ENCODE measurements at regions not wholly inside any gene's neighbourhood (a gene's known extent, or its start where the extent isn't known, plus 50 kb on each side); places are given as distances from the start of the nearest gene placed in this dataset.

DNA sequence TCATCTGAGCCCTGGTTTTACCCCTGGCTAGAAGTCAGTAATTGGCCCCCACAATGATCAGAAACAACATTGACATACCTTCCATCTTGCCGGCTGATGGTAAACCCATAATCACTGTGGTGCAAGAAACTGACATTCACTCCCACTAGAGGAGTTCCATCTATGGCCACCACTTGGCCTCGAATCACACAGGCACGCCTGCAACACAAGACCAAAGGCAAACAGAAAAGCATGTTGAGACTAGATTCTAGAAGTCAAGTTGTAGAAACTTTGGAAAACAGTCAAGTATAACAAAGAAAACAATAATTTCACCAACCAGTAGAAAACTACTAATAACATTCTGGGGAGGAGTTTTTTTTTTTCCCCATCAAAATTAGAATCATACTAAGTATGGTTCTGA lies 183.4 kb downstream of the SH2D1A start:
- DNase-seq = no peak

DNA sequence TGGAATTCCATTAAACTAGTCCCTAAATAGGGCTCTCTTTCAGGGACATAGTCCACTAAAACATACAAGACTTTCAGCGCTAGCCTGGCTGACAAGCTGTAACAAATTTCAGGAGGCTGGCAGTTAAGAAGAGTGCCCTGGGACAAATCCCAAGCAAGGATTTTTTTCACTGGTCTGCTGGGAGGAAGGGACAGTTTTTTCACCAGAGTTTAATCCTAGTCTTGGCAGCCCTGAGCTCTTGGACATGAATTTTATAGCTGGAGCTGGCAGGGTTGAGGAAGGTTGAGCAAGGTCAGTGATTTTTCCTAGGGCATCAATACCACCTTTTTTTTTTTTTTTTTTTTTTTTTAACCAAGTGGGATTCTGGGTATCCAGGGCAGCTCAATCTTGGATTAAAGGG lies 184.4 kb downstream of the SH2D1A start:
- DNase-seq = no peak

GRCh38 chrX:124534536-124534935 lies 188.2 kb downstream of the SH2D1A start:
- no peak for DNase-seq

DNA sequence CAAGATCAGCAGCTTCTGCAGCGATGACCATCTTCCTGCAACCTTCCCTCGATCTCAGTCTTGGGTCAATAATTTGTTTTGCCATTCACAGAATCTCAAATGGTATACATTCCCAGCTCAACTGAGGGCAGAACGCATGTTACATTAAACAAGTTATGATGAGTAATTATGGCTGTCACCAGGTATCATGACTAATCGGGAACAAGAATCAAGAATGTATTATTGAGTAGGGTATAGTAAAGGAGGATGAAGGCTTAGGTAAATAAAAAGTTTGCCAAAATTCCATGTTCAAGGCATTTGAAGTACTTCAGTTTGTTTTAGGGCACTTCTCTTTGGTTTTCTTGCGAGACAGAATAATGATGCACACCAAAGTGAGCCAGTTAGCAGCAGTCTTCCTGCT lies 194.1 kb downstream of the SH2D1A start:
- no peak for DNase-seq

DNA sequence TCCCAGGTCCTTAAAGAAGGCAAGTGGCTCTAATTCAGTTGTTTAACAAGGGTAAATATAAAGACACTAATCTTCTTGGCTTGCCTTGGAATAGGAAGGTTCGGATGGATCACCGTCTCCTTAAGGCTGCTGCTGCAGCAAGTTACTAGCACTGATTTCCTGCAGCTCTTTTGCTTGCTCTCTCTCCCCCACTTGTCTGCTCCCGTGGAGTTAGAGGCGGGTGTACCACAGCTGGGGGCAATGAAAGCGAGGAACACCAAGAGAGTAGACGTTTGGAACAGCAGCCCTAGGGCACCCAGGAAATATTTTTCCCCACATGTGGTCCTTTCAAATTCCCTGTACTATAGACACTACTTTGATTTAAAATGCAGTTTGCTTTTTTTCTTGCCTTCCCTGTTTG lies 202.2 kb downstream of the SH2D1A start:
- DNase-seq = no peak

DNA sequence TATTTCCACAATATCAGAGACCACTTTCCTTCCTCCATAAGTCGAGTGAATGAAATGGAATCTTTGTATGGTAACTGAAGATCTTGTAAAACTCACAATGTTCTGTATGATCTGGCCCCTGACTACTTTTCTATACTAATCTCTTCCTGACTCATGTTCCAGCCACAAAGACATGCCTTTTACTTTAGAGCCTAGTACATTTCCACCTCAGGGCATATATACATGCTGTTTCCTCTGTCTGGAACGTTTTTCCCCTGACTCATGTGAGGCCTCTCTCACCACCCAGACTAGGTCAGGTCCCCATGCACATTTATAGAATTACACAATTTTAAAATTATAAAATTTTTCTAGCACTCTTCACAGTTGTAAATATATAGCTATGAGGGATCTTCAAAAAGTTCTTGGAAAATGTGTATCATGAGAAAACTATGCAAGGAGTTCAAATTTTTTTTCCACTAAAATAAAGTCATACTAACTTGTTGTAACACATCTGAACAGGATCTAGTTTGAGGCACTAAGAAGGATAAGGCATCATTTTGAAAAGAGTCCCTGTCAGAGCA lies 208.8 kb downstream of the SH2D1A start:
- no peak for DNase-seq

- DNase-seq = no peak
Observed at GRCh38 chrX:124557976-124558375, 211.6 kb downstream of the SH2D1A start.

DNA sequence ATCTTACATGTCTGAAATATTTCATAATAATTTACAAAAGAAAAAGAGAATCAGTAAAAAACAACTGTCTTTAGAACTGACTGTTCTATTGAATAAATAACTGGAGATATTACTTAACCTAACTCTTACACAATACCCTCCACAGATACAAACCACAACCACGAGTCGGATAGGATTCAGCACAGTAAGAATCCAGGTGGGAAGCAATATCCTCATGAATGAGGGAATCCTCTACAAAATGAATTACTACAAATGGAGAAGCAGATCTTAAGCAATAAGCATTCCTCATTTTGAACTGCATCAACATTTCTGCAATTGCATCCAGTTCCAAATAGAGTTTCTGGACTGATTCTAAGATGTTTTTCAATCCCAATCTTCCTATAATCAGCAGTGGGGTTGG lies 227.1 kb downstream of the SH2D1A start:
- DNase-seq = no peak

DNA sequence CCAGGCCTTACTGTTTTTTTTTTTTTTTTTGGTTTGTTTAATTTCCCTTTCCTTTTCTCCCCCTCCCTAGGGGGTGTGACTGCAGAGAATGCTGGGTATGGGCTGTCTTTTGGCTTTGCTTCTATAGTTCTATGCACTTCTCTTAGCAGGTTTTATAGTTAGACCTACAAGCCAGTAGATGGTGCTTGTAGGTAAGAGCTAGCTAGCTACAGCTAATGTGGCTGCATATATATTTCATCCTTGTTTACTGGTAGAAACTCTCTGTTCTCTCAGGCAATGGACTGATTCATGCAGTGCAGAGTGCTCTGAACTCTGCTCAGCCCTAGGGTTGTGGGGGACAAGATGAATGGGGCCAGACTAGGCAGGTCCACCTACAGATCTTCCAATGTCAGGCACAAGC lies 246.4 kb downstream of the SH2D1A start:
- DNase-seq = no peak

- no peak for DNase-seq
Observed at GRCh38 chrX:124594017-124594651, 247.8 kb downstream of the SH2D1A start.

GRCh38 chrX:124605511-124605910 lies 259.1 kb downstream of the SH2D1A start:
- DNase-seq = no peak

GRCh38 chrX:124606724-124607123 lies 260.4 kb downstream of the SH2D1A start:
- no peak for DNase-seq

DNA sequence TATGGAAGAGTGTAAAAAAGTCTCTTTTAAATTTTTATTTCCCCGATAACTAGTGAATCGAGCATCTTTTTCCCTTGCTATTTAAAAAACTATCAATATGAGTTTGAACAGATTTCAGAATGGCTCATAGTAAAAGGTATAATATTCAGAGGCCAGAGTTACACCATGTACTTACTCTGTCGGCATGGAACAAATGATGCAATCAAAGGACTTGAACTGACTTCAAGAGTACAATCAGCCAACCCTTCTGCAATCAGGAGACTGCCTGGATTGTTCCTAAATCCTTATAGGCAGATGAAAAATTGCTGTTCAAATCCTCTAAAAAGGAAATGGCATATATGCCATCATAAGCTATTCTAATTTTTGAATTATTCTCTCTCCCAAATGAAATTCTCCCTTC lies 273.3 kb downstream of the SH2D1A start:
- no peak for DNase-seq

DNA sequence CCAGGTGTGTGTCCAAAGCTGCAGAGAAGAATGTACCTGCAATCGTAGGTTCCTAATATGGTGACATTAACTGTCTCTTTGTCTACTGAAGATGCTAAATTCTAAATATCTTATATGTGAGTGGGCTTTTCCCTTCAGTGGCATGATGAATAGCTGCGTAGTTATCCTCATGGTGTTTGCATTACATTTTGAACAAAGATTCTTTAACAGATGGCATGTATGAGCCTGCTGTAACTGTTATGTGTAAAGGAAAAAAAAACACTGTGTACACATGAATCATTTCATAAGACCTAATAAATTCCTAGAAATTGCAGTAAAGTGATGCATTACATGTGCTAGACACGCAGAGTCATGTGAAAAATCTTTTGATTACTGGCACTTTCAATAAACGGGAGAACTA lies 288.0 kb downstream of the SH2D1A start:
- DNase-seq = no peak

DNA sequence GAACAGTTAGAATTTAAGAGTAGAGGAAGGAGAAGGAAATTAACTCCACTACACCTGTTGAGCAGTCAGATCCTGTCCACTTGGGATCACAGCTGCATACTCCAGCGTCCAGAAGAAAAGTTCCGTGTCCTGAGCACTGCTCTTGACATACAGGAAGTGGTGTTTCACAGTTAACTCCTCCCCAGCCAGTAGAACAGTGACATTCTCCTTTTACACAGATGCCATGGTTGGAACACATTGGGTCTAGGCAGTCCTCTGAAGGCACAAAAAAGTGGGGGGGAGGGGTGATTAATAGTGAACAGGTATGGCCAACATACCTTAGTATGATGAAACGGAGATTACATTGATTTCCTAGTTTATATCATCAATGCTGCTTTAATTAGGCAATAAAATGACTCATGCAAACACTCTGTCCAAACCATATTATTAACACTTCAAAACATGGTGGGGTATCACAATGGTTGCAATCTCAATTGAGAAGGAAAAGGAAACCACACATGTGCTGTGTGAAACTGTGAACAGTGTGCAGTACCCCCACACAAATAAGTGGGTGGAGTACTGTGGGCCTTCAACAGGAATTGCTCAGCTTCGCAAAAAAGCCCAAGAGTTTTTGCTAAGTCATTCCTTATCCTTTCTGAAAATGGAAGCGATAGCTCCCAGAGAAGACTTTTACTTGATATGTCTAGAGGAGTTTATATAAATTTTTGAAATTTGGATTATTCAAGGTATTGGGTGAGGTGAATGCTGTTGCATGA lies 295.6 kb downstream of the SH2D1A start:
- peak in 1 of 2 donors; percentile 20 for DNase-seq

DNA sequence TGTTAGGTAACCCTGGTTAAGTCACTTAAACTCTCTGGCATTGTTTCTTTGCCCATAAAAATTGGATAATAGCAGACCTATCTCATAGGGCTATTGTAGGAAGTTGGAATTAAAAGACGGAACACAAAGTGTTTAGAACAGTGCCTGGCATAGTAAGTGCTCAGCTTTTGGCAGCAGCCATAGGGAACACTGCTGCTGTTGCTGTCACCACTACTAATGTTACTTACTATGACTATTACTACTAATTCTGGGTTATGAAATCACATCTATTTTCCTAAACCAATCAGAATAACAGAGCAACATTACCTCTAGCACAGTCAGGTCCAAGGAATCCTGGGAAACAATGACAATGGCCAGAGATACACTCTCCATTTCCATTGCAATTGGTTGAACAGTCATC lies 300.0 kb downstream of the SH2D1A start:
- DNase-seq = no peak

DNA sequence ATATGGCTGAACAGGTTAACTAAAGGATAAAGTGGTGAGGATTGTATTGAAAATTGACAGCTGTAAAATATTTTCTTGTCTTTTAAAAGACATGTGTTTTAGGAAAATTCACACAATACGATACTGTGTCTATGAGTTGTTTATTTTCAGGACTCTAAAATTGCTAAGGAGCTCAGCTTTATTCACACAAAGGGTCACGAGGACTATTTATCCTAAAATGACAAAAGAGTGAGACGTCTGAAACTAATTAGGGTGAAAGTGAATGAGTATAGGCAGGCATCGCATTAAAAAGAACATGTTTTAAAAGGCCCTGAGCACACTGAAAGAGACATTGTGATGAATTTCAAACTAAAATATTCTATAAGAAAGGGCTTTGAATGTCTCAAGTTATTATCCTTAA lies 304.7 kb downstream of the SH2D1A start:
- DNase-seq = no peak

DNA sequence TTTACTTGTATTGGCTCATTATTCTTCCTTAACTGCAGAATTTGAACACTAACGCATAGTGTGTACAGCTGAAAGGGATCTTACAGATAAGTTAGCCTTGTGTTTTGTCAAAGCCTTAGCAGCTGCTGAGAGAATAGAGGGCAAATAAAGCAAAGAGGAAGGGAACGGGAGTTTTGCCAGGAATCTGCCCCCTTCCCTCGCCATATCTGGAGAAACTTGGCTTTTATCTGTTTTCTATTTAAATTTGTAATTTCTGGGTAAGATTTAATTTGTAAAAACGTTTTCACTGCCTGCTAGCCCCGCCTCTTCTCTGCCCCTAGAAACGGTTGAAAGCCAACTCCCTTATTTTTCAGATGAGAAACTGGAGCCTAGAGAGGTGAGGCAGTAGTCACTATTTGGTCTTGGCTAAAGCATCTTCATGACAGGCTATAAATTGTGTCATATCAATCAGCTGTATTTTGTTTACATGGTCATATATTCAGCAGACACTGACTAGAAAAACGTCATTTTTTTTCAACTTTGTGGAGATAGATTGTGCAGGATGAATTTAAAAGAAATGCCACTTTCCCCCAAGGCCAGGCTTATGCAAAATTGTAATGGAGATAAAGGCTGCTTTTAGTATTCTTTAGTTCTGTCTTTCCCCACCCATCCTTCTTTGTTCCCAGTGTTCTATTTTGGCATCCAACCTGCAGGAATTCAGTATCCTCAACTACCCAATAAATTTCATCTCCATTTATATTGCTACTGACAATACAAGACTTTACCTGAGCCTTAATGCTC lies 319.4 kb downstream of the SH2D1A start:
- no peak for DNase-seq

- DNase-seq = no peak
Observed at GRCh38 chrX:124679199-124679598, 332.8 kb downstream of the SH2D1A start.

GRCh38 chrX:124680287-124680686 lies 333.9 kb downstream of the SH2D1A start:
- DNase-seq = no peak

DNA sequence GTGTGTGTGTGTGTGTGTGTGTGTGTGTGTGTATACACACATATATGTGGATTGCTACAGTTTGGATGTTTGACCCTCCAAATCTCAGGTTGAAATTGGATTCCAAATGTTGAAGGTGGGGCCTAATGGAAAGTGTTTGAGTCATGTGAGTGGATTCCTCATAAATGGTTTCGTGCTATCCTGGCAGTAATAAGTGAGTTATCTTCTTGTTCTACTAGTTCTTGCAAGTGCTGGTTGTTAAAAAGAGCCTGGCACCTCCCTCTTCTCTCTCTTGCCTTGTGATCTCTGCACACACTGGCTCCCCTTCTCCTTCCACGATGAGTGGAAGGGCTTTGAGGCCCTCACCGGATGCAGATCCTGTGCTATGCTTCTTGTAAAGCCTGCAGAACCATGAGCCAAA lies 344.1 kb downstream of the SH2D1A start:
- no peak for DNase-seq

GRCh38 chrX:124699876-124700275 lies 353.5 kb downstream of the SH2D1A start:
- DNase-seq = no peak

DNA sequence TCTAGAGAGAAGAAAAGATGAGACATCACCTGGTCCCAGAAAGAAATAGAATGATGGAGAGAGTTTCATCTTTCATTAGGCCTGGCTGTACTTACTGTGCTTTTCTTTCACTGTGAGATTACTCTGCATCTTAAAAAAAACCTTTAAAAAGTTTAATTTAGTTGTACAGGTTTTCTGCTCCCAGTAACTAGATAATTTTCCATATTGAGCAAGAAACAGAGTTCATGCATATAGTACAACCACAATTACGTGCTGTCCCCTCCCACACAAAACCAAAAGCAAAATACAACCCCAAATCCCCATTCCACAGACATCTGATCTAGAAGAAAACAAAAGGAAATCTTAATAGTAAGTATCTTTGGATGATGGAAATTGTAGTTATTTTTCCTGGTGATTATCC lies 371.2 kb downstream of the SH2D1A start:
- DNase-seq = no peak

DNA sequence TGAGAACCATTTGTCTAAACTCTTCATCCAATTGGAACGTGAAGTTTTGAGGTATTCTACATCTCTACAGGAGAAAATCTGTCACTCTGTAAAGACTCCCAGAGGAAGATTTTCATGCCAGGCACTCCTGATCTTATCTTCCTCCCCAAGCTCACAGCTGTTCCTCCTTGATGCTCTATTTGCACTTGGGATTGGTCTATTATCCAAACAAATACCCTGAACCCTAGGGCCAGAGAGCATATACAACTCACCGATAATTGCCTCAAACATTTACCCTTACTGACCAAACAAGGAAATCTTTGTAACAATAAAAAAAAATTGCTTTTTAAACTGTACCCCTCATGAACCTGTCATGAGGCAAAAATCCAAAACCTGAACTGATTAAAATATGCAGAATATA lies 372.7 kb downstream of the SH2D1A start:
- no peak for DNase-seq

Measured in CD4-positive, alpha-beta T cell treated with Interferon alpha-2 for 1 hour (primary cell).